NCI-H2196 (cell line): ENCODE measurements at regions not wholly inside any gene's neighbourhood (a gene's known extent, or its start where the extent isn't known, plus 50 kb on each side); places are given as distances from the start of the nearest gene placed in this dataset.
"Not testable (repeated sequence)": the region's sequence is repeated elsewhere in the genome, so short reads cannot be mapped to it uniquely, and the experiment has no call there.

Source experiments
- DNase-seq: peaks from one replicate; lab custom pipeline; 2025; ENCODE audit not compliant: unreplicated experiment; lab: John Stamatoyannopoulos, UW

DNA sequence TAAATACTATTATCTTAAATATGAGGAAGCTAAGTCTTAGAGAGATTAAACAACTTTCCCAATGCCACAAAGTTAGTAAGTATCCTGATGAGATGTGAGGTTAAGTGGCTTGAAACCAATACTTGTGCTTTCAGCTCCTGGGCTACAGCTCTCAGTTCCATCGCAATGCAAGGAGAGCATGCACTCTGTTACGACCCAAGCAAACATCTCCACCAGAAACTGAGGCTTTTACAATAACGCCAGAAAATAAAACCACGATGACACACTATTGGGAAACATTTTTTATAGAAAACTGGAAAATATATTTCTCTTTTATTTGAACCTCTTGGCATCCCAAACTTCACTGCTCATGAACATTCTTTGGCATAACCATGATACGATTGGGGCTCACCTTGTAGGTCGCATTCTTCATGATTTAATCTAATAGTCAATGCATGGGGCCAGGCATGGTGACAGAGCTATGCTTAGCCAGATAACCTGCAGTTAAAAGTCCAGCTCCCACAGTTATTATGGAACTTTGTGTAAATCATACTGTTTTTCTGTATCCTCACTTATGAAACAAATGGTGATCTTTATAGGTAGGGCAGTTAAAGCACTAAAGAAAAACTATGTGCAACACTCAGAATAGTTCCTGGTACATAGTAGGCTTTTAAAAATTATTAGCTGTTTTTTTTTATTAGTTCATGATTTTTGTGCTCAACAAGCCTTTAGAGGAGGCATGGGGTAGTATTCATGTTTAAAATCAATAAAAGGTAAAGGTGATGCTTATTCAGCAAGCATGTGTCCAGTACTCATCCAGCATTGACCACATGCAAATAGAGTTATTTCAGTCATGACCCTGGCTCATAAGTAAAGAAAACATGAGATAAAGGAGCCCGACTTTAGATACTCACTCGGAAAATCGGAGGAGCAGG is 238.3 kb upstream of the TRIB2 start:
- no peak for DNase-seq

DNA sequence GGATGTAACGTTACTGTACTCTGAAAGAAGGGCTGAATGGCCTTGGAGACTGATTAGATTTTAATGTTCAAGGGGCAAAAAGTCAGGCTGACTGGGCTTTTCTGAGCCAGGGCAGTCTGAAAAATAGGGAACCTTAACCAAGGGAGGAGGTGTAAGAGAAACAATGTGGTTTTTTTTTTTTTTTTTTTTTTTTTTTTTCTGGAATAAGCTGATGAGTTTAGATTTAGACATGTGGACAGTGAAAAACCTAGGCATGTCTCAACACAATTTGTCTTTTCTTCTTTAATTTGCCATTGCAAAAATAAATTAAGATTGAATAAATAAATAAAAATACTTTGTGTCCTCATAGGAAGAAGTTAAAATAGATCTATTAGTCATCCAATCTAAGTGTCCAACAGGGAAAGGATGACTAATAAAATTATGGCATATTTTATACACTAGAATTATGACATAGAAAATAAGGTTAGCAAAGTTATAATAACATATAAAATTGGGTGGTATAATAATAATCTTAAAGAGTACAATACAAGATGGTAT is 237.6 kb upstream of the TRIB2 start:
- no peak for DNase-seq

DNA sequence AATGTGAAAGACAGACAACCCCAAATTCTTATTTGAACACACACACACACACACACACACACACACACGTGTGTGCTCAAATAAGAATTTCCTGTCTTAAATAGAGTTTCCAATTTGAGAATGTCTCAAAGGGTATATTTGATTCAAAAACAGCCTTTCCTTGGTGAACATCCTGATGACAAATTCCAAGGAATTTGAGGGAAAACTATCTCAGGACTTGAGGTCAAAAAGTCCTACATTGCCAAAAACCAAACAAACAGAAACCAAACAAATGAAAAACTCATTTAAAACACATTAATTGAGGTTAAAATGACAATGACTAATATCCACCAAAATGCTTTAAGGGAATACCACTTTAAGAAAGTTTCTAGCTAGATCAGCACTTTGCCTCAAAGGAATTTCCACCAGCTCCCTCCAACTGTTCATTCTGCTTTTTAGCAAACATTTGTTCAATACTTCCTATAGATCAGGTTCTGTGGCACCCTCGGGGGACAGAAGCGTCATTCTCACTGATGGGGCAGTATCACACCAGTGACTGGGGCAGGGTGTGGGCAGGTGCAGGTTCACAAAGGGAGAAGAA is 232.1 kb upstream of the TRIB2 start:
- DNase-seq = no peak

DNA sequence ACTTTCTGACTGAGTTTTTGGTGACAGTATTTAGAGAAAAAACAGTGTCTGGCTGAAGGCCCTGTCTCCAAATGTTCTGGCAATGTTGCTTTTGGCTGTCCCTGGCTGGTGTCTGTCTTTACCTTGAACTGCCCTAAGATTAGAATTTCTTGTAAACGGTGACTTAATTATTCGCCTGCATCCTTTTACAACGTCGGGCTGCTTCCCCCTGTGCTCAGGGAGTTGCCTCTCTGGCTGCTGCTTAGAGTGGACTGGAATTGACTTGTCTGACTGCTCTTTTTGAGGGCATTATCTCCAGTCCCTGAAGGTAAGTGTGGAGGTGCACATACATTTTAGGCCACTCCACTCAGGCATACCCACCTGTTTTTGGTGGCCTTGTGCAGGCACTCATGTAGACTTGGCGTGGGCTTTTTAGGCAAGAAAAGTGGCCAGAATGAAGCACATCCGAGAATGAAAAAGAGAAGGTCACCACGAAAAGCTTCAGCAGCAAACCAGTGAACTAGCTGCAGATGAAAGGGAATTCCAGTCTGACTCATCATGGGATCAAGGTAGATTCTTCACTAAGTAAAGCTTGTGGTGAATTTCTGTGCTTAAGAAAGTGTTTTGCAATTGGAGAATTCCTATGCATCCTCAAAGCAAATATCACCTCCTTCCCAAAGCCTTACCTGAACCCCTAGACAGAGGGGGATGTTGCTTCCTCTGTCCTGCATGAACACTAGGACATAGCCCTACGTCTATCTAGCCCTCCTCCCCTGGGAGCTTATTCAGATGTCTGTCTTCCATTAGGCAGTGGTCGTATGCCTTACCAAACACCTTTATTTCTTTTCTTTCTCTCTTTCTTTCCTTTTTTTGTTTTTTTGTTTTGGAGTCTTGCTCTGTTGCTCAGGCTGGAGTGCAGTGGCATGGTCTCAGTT is 230.3 kb upstream of the TRIB2 start:
- no peak for DNase-seq

DNA sequence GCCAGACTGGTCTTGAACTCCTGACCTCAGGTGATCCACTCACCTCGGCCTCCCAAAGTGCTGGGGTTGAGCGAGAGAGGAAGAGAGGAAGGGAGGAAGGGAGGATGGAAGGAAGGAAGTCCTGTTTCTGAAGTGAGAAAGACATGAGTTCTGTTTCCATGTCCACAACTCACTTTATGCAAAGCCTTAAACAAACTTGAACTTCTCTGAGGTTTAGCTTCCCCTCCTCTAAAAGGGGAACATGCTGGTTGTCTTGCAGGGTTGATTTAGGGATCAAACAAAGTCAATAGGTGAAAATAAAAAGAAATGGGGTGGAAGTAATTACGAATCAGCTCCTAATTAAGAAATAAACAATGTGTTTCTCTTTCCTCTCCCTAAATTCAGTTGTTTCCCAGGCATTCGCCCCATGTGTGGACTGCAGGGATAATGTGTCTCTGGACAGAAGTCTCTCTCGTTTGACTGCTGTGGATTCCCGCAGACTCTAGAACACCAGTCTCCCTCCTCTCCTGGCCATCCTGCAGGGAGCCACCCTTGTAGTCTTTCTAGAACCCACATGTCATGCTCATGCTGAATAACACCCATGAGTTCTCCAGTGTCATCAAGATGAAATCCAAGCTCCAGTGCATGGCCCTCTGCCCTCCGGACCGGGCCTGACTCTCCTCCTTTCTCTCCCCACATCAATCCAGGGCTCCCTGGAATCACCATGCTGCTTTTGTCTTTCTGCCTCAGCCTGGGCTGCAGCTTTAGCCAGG is 229.3 kb upstream of the TRIB2 start:
- DNase-seq = no peak

DNA sequence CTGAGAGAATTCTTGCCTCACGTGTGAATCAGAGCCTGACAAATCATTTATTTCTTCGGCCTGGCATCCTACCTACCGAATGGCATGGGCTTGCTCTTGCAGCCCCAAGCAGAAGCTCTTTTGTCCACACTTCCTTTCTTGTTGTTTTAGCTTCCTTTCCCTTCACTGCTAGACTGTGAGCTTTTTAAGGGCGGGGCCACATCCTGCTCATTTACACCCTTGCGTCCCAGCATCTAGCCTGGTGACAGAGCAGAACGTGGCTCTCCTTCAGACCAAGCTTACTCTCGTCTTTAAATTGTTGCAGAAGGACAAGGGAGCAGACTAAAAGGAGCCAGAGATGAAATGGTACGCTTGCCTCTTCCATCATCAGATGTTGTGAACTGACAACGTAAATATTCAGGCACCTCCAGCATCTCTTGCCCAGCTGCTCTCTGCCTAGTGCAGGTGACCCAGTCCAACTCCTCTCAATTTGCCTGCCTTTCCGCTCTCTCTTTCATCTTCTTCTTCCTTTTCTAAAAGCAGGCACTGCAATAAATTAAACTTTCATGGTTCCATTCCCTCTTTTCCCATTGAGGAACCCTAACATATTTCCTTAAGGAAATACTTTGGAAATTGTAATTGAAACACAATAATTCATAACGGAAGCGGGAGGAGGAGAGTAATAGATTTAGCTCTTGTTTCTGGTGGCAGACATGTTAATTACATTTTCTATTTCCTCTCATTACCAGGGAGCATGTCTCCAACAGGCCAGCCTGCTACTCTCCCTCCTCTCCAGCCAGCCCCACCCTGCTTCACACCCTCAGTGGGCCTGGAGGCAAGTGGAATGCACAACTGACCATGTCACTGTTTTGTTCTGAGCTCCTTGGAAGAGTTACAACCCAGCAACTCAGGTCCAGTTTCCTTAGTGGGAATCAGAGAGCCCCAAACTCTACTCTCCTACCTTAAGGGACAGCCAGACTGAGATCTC is 228.1 kb upstream of the TRIB2 start:
- DNase-seq = no peak

DNA sequence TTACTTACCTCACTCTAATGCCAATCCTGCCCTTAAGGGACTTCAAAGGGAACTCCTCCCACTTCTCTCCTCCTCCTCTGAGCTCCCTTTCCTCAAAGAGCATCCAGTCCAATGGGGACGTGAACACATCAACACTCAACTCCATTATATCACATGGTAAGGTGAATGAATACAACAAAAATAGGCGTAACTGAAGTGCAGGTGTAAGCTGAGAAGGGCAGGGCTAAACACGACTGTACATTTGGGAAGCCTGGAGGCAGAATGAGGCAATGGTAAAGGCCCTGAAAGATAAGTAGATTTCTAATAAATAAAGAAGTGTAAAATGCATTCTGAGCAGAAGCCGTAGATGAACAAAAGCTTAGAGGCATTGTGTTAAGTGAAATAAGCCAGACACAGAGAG is 226.1 kb upstream of the TRIB2 start:
- DNase-seq = no peak

DNA sequence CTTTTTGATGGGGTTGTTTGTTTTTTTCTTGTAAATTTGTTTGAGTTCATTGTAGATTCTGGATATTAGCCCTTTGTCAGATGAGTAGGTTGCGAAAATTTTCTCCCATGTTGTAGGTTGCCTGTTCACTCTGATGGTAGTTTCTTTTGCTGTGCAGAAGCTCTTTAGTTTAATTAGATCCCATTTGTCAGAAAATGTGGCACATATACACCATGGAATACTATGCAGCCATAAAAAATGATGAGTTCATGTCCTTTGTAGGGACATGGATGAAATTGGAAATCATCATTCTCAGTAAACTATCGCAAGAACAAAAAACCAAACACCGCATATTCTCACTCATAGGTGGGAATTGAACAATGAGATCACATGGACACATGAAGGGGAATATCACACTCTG is 224.4 kb upstream of the TRIB2 start:
- not testable (repeated sequence) for DNase-seq

DNA sequence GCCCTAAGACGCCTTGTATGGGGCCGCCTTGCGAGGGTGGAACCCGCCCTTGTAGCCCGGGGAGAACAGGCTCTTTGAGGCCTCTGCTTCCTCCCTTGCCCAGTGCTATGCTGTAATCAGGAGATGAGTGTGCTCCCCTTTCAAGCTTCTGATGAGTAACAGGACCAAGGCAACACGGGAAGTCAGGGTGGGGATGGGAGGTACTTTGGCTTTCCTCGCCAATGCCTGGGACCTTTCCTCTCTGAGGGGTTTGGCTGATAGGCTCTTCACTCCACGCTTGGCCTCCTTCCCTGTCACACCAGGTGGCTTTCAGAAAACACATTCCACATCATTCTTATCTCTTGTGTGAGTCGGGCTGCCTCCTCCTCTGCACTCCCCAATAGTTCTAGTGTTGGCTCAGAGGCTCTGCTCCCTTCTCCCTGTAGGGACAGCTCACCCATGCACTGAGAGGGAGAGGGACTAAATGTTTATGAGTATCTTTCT is 223.7 kb upstream of the TRIB2 start:
- no peak for DNase-seq

DNA sequence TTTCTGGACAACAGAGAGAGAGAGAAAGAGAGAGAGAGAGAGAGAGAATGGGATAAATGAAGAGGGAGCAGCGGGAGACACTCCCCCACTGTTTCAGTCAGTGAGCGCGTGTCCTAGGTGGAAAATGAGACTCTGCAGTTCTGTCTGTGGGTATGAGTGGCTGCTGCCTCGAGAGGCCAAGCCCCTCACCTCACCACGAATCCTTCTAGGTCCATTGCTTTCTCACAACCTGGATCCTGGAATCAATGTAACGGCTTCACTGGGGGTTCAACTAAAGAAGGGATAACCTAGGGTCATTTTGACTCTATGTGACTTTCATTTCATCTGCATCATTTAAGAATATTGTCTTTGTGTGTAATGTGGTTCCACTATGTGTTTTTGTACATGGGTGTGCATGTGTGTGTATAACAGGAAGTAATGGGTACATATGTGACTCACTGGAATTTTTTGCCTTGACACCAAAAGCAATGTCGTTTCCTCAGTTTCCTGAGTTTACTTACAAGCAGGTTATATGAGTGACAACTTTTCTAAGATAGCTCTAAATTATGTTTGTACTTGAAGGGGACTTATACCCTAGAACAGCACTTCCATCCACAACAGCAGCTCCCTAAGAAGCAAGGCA is 221.4 kb upstream of the TRIB2 start:
- DNase-seq = no peak

DNA sequence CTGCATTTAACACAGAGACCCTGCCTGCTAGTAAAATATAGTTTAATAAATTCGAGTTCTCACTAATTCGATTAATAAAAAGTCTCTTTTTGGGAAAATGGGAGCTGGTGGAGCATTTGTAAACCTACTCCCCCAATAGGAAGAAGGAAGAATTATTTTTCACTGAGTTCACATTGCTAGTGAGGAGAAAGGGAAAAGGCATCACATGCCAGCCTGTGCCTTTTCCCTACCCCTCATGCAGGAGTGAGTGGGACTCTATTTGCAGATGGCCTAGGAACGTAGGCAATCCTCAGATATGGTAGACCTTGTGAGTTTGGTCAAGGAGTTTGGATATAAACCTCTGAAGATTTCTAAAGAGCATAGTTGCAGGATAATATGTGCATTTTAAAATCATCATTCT is 218.4 kb upstream of the TRIB2 start:
- DNase-seq = no peak

DNA sequence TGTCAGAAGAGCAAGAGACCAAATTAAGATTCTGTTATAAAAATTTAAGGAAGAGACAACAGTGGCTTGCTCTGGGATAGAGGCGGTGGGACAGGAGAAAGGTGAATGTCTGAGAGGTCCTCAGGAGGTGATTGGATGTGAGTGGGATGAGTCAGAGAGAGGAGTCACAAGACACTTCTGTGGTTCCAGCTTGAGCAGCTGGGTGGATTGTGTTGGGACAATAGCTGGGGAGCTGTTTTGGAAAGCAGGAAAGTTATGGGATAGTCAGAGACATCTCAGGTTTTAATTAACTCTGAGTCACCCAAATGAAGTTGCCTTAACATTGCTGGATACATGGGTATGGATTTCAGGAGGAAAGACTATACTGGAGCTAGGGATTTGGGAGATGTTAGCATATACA is 218.0 kb upstream of the TRIB2 start:
- no peak for DNase-seq

DNA sequence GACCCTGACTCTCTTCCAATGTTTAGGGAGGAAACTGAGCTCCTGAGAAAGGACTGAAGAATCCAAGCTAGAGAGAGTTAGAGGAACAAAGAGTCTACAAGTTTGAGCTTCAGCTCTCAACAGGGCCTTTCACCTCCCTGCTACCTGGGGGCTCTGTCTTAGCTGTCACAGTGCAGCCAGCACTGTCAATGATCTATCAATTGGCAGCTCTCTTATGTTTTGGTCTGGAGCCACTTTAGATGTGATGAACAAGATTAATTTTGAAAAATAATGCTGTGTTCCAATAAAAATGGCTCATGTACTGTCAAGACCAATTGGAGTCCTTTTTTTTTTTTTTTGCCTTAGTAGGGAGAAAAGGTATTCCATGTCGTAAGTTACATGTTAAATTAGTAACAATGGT is 215.8 kb upstream of the TRIB2 start:
- no peak for DNase-seq

DNA sequence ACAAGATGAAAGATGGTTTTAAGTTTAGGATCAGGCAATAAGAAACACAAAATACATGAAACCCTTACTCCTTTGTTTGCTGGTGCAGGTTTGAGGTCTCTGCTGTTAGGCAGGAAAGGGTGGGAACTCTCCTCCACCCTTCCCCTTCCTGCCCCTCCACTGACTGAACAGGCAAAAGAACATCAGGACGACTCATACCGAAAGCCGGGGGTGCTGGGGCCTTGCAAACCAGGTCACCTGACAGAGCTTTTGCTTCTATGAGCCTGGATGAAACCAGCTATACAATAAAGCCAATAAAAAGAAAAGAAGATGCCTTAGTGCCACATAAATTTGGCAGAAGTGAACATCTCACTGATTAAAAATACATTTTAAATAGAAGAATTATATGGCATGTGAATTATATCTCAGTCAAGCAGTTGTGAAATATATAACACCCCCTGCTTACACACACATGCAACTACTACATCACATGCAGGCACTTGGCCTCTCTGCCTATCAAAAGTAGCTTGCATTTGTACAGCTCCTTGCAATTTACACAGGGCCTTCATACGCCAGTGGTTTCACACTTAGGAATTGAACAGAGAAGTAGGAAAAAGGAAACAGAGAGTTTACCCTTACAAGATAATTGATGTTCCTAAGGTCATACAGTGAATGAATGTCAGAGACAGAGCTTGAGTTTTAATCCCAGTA is 215.1 kb upstream of the TRIB2 start:
- no peak for DNase-seq

DNA sequence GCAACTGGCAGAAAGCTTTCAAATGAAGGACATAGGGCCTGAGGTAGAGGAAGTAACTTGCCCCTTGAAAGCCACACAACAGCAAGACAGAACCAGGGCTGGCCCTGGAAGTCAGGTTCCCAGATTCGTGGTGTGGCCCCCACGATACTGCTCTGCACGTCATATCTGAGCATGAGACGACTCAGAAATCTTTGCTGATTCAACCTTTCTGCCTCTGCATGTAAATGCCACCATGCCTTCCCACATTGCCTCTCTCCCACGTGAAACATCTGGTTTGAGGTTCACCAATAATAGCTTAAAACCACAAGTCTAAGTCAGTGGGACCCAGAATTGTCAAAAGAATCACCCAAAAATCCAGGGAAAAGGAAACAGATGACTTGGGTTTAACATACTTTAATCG is 214.0 kb upstream of the TRIB2 start:
- DNase-seq = no peak

DNA sequence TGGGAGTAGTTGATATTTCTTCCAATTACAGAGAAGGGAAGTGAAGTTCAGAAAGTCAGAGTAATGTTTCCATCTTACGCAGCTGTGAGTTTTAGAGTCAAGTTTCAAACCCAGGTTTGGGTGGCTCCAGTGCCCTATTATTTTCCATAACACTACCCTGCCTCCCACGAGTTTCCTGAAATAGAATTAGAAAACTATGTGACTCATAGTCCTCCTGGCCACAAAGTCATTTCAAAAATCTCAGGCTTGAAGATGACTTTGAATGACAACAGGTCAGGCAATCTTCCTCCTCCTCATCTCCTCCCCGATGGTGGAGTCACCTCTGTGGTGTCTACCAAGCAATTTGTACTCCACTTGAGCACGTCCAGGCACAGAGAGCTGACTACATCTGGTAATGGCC is 212.3 kb upstream of the TRIB2 start:
- DNase-seq = no peak

DNA sequence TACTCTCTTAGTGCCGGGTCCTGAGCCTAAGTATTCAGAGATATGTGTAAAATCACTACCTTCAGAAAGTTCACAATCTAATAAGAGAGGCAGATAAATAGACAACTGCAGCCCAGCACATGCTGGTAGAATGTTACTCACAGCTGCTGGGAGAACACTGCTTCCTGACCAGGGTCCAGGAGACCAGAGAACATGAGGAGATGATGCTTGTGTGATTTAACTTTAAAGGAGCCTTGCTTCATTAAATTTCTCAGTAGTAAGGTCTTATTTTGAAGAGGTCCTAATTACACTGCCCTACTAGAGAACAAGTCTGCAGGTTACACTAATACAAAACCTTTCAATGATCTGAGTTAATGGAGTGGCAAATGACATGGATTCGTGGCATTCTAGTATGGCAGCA is 209.9 kb upstream of the TRIB2 start:
- no peak for DNase-seq

DNA sequence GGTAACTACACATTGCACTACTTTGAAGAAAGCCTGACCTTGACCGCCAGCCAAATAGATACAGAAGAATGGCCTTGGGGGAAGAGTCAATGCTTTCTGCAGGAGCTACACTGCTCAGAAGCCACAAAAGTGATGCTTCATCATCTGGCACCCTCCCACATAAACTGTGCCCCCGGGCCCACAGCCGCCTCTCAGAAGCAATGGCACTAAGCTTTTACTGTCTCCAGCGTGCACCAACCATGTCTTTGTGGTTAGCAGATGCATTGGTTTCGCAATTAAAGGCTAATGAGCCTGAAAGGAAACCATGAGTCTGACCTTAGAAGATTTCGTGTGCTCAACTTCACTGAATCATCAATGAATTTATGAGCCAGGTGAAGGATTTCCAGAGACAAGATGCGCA is 209.4 kb upstream of the TRIB2 start:
- DNase-seq = peak; percentile 8
